Memory B cell (primary cell): ENCODE measurements at regions not wholly inside any gene's neighbourhood (a gene's known extent, or its start where the extent isn't known, plus 50 kb on each side); places are given as distances from the start of the nearest gene placed in this dataset.

ENCODE experiments used
- ATAC-seq: fragments of 150-1000 bp; cut with Tn5 transposase; 2 replicates; pipeline ENCODE4 v1.10.0; 2021; ENCODE audit warnings: low read depth, mild to moderate bottlenecking, moderate library complexity
- DNase-seq, 2 donors: peaks; one replicate each; pipeline ENCODE4 v3.0.0; 2022; ENCODE audit warnings: low spot score in 2 of 2
- H3K27ac Mint-ChIP-seq: one replicate; pipeline ENCODE4 v1.8.0; 2022; ENCODE audit warnings: mild to moderate bottlenecking, moderate library complexity, mixed read lengths
- H3K27me3 Mint-ChIP-seq: one replicate; pipeline ENCODE4 v1.8.0; 2022; ENCODE audit warnings: mixed read lengths
- H3K36me3 Mint-ChIP-seq: one replicate; pipeline ENCODE4 v1.8.0; 2022; ENCODE audit warnings: mild to moderate bottlenecking, mixed read lengths
- H3K4me1 Mint-ChIP-seq: one replicate; pipeline ENCODE4 v1.8.0; 2022; ENCODE audit warnings: mixed read lengths
- H3K4me3 Mint-ChIP-seq: one replicate; pipeline ENCODE4 v1.8.0; 2022; ENCODE audit warnings: mild to moderate bottlenecking, moderate library complexity, mixed read lengths
- H3K9me3 Mint-ChIP-seq: one replicate; pipeline ENCODE4 v1.8.0; 2022; ENCODE audit warnings: mixed read lengths

DNA sequence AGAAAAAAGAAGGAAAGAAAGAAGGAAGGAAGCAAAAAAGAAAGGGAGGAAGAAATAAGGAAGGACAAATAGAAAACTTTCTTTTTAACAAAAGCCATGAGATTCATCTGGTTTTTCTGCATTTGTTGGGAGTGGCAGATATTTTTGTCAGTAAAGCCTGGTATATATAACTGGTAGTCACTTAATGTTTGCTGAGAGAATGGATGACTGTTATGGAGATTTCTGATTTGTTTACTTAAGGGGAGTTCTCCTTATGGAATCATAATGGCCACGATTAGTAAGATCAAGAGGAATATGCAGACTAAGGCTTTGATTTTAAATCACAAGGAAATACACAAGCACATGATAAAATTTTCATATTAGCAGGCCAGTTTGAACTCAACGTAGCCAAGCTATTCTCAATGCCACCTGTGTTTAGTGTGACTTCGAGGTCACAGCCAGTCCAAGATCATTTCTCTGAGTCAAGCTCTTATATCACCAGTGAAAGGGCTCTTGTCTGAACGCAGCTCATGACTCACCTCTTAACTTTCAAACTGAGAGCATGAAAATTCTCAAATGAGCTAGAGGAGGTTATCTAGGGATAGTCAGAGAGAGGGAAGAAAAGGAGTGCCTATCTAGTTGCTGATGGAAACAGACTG lies 445.1 kb upstream of the ZMIZ1 start:
- H3K9me3 Mint-ChIP-seq: no peaks in the 10 kb centered on the region
- H3K36me3 Mint-ChIP-seq: no peaks in the 10 kb centered on the region
- H3K4me1 Mint-ChIP-seq: no peaks in the 10 kb centered on the region
- ATAC-seq (no peak), DNase-seq (no peak)
- peaks cover 14% of the 10 kb centered on the region for H3K27me3 Mint-ChIP-seq
- no peak overlapping the region for H3K4me3 Mint-ChIP-seq
- no peak overlapping the region for H3K27ac Mint-ChIP-seq

GRCh38 chr10:78624791-78625190 lies 444.0 kb upstream of the ZMIZ1 start:
- no peak for DNase-seq
- Mint-ChIP-seq H3K27me3 (peaks cover 23% of the 10 kb centered on the region), H3K4me1 (no peaks in the 10 kb centered on the region), H3K9me3 (no peaks in the 10 kb centered on the region), H3K4me3 (no peak overlapping the region), H3K27ac (no peak overlapping the region), H3K36me3 (no peaks in the 10 kb centered on the region)
- ATAC-seq: no peak

- no peak overlapping the region for H3K4me3 Mint-ChIP-seq
- ATAC-seq: no peak
- no peak overlapping the region for H3K27ac Mint-ChIP-seq
- H3K27me3 Mint-ChIP-seq: peaks cover 16% of the 10 kb centered on the region
- DNase-seq: no peak
- H3K36me3 Mint-ChIP-seq: no peaks in the 10 kb centered on the region
- no peaks in the 10 kb centered on the region for H3K9me3 Mint-ChIP-seq
- no peaks in the 10 kb centered on the region for H3K4me1 Mint-ChIP-seq
These were observed 442.3 kb upstream of the ZMIZ1 start for GRCh38 chr10:78626471-78626870.

- DNase-seq (no peak), ATAC-seq (no peak)
- no peaks in the 10 kb centered on the region for H3K4me1 Mint-ChIP-seq
- no peak overlapping the region for H3K27ac Mint-ChIP-seq
- no peak overlapping the region for H3K4me3 Mint-ChIP-seq
- H3K27me3 Mint-ChIP-seq: peaks cover 16% of the 10 kb centered on the region
- H3K9me3 Mint-ChIP-seq: no peaks in the 10 kb centered on the region
- no peaks in the 10 kb centered on the region for H3K36me3 Mint-ChIP-seq
These were observed 441.4 kb upstream of the ZMIZ1 start for GRCh38 chr10:78627254-78627795.

DNA sequence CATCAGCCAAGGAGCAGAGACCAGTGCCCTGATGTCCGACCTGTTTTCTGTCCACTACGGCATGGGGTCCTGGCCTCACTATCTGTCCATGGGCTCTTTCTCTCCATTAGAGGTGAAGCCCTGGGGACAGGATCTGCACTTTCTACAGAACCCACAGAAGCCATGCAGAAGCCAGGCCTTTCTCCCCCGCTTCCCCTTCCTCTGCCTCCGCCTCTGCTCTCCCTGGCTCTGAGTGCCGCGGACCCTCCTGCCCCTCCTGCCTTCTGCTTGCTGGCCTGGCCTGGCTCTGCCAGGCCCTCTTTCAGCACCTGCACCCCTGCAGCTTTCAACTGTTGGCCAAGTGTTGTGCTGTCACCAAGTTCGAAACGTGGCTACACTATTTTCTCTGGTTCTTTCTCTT lies 439.8 kb upstream of the ZMIZ1 start:
- Mint-ChIP-seq H3K27me3 (peaks cover 16% of the 10 kb centered on the region), H3K4me1 (no peaks in the 10 kb centered on the region), H3K4me3 (no peak overlapping the region), H3K36me3 (no peaks in the 10 kb centered on the region), H3K9me3 (no peaks in the 10 kb centered on the region), H3K27ac (no peak overlapping the region)
- DNase-seq: no peak
- no peak for ATAC-seq

DNA sequence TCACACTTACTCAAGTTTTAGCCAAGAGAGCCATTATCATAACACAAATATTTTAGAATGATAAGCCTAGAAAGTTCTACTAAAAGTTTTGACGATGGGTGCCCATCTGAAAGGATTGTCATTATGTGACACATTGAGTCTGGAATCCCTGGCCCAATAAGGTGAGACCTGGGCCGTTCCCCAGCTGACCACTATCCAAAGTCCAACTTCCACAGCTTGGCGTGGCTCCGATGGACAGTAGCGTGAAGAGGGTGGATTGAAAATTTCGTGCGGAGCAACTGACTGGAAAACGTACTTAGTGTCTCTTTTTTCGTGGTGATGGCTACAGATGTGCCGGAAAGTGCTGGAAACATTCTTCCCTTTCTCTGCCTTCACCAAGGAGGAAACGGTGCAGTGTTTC lies 439.0 kb upstream of the ZMIZ1 start:
- peaks cover 16% of the 10 kb centered on the region for H3K27me3 Mint-ChIP-seq
- DNase-seq: no peak
- H3K4me1 Mint-ChIP-seq: no peaks in the 10 kb centered on the region
- ATAC-seq: no peak
- no peaks in the 10 kb centered on the region for H3K9me3 Mint-ChIP-seq
- no peaks in the 10 kb centered on the region for H3K36me3 Mint-ChIP-seq
- no peak overlapping the region for H3K4me3 Mint-ChIP-seq
- no peak overlapping the region for H3K27ac Mint-ChIP-seq

GRCh38 chr10:78630944-78631838 lies 437.6 kb upstream of the ZMIZ1 start:
- Mint-ChIP-seq H3K27me3 (peaks cover 14% of the 10 kb centered on the region), H3K9me3 (no peaks in the 10 kb centered on the region), H3K27ac (no peak overlapping the region), H3K4me3 (no peak overlapping the region), H3K36me3 (no peaks in the 10 kb centered on the region), H3K4me1 (no peaks in the 10 kb centered on the region)
- DNase-seq: no peak
- ATAC-seq: no peak

- Mint-ChIP-seq H3K4me1 (no peaks in the 10 kb centered on the region), H3K36me3 (no peaks in the 10 kb centered on the region), H3K27ac (no peak overlapping the region), H3K27me3 (peaks cover 8% of the 10 kb centered on the region), H3K9me3 (no peaks in the 10 kb centered on the region), H3K4me3 (no peak overlapping the region)
- ATAC-seq (no peak), DNase-seq (no peak)
These were observed 434.4 kb upstream of the ZMIZ1 start for GRCh38 chr10:78634389-78634815.

DNA sequence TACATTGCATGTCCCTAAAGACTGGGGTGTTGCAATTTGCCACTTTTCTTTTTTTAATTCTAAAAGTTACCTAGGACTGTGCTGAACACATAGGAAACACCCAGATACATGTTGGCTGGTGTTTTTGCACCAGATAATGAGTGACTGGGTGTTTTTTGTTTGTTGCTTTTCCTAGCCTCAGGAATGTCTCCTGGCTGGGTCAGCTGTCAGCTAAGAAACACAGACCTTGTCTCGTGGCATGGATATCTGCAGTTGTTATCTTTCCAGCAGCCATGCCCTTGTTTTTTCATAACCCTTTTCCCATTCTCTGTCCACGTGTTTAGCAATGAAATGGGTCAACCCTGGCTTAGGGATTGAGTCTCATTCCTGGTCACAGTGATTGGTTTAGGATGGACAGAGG lies 433.9 kb upstream of the ZMIZ1 start:
- Mint-ChIP-seq H3K4me3 (no peak overlapping the region), H3K27me3 (peaks cover 4% of the 10 kb centered on the region), H3K36me3 (no peaks in the 10 kb centered on the region), H3K27ac (no peak overlapping the region), H3K9me3 (no peaks in the 10 kb centered on the region), H3K4me1 (no peaks in the 10 kb centered on the region)
- DNase-seq (no peak), ATAC-seq (no peak)

DNA sequence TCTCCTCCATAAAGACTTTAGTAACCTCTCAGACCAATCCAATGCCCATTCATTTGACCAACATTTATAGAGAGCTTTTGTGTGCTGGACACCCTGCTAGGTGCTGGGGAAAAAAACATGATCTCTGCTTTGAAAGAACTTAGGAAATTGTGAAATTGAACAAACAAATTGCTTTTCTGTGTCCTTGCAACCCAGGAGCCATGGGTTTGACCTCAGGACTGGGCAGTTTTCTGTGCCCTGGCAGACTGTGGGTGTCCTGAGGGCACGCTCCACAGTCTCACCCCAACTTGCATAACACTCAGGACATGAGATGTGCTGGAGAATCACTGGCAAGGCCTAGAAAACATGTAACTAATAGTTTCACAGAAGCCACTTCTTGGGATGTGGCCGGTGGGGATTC lies 429.1 kb upstream of the ZMIZ1 start:
- Mint-ChIP-seq H3K4me3 (no peak overlapping the region), H3K36me3 (no peaks in the 10 kb centered on the region), H3K9me3 (no peaks in the 10 kb centered on the region), H3K27me3 (peaks cover 4% of the 10 kb centered on the region), H3K4me1 (peaks cover 6% of the 10 kb centered on the region), H3K27ac (no peak overlapping the region)
- DNase-seq: no peak
- no peak for ATAC-seq

DNA sequence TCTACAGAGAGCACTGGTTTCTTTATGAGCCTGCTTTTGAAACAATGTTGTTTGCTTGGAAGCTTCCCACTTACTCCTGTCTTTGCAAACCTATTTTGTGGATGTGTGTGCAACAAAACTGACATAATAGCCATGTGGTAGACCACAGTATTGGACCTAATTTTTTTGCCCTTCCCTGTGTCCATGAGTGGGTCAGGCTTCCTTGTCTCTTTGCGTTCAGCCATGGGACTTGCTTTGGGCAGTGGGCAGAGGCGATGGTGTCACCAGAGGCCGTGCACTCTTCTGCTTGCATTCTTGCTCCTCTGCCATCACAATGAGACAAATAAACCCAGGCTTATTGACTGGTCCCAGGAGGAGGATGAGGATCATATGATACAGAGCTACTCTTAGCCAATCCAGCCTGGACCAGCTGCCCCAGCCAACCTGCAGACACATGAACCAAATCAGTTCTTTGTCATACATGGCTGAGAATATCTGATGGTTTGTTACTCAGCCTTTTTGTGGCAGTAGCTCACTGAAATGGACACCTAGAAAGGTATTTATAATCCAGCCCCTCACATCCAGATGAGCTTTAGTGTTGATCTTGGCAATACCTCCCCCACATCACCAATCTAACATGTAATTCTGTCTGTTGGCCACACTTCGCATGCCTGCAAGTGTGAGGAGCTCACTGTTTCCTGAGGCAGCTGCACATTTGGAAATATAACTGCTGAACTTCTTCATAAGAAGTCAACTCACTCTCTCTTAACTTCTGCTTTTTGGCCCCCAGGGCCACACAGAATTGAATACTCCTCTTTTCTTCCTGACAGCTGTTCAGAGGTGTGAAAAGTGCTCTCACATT lies 427.8 kb upstream of the ZMIZ1 start:
- DNase-seq: no peak
- ATAC-seq: peak; percentile 72
- H3K9me3 Mint-ChIP-seq: no peaks in the 10 kb centered on the region
- H3K4me3 Mint-ChIP-seq: no peak overlapping the region
- H3K27ac Mint-ChIP-seq: no peak overlapping the region
- H3K4me1 Mint-ChIP-seq: peaks cover 6% of the 10 kb centered on the region
- H3K27me3 Mint-ChIP-seq: peaks cover 4% of the 10 kb centered on the region
- H3K36me3 Mint-ChIP-seq: no peaks in the 10 kb centered on the region

- peaks cover 3% of the 10 kb centered on the region for H3K27me3 Mint-ChIP-seq
- H3K9me3 Mint-ChIP-seq: no peaks in the 10 kb centered on the region
- DNase-seq: no peak
- H3K27ac Mint-ChIP-seq: no peak overlapping the region
- H3K4me3 Mint-ChIP-seq: no peak overlapping the region
- no peaks in the 10 kb centered on the region for H3K36me3 Mint-ChIP-seq
- no peak for ATAC-seq
- peaks cover 6% of the 10 kb centered on the region for H3K4me1 Mint-ChIP-seq
These were observed 427.1 kb upstream of the ZMIZ1 start for GRCh38 chr10:78641693-78642092.

- ATAC-seq: no peak
- Mint-ChIP-seq H3K9me3 (no peaks in the 10 kb centered on the region), H3K27me3 (peaks cover 3% of the 10 kb centered on the region)
These were observed 426.4 kb upstream of the ZMIZ1 start for GRCh38 chr10:78642269-78642816.

GRCh38 chr10:78643513-78643912 lies 425.3 kb upstream of the ZMIZ1 start:
- H3K27ac Mint-ChIP-seq: no peak overlapping the region
- DNase-seq: no peak

More at GRCh38 chr10:78642269-78642816, 426.4 kb upstream of the ZMIZ1 start:
- Mint-ChIP-seq H3K27ac (no peak overlapping the region), H3K36me3 (no peaks in the 10 kb centered on the region), H3K4me1 (peaks cover 6% of the 10 kb centered on the region), H3K4me3 (no peak overlapping the region)
- DNase-seq: no peak

More at GRCh38 chr10:78643513-78643912, 425.3 kb upstream of the ZMIZ1 start:
- no peaks in the 10 kb centered on the region for H3K36me3 Mint-ChIP-seq
- no peak for ATAC-seq
- no peaks in the 10 kb centered on the region for H3K9me3 Mint-ChIP-seq
- H3K27me3 Mint-ChIP-seq: no peaks in the 10 kb centered on the region
- peaks cover 6% of the 10 kb centered on the region for H3K4me1 Mint-ChIP-seq
- no peak overlapping the region for H3K4me3 Mint-ChIP-seq
